ENCODE measurements at regions not wholly inside any gene's neighbourhood (a gene's known extent, or its start where the extent isn't known, plus 50 kb on each side); places are given as distances from the start of the nearest gene placed in this dataset.

DNA sequence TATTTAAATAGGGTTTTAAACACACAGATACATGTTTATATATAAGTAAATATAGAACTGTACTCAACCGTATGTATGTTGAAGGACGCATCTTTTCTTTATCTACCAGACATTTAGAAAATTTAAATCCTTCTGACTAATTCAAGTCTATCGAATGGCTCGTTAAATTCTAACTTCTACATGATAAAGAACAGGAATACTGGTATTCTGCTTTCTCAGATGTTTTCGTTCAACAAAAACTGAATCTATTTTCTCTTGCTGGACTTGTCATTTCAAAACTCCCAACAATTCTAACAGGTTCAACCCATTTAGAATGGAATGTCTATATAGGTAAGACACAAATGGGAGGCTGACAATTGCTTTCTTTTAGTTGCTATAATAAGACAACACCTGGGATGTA, 978.3 kb upstream of the ADGRL3 start:
- intact Hi-C loops (cut with DNase I), result no loop called here
- no peaks in the 10 kb centered on the region for H3K4me1 ChIP-seq
- no peak for DNase-seq
- no peak overlapping the region for H3K27ac ChIP-seq
- WGBS, 2 donors, result 89 to 91% methylated on average over 5 of the region's 5 CpGs
- TF ChIP-seq POLR2A (IDR thresholded peaks at IDR 0.05) (no peak), POLR2AphosphoS5 (IDR thresholded peaks at IDR 0.05) (no peak)
- H3K9me3 ChIP-seq, result no peaks in the 10 kb centered on the region
- H3K27me3 ChIP-seq, result no peaks in the 10 kb centered on the region
- H3K36me3 ChIP-seq, result no peaks in the 10 kb centered on the region
- no peak overlapping the region for H3K4me3 ChIP-seq

DNA sequence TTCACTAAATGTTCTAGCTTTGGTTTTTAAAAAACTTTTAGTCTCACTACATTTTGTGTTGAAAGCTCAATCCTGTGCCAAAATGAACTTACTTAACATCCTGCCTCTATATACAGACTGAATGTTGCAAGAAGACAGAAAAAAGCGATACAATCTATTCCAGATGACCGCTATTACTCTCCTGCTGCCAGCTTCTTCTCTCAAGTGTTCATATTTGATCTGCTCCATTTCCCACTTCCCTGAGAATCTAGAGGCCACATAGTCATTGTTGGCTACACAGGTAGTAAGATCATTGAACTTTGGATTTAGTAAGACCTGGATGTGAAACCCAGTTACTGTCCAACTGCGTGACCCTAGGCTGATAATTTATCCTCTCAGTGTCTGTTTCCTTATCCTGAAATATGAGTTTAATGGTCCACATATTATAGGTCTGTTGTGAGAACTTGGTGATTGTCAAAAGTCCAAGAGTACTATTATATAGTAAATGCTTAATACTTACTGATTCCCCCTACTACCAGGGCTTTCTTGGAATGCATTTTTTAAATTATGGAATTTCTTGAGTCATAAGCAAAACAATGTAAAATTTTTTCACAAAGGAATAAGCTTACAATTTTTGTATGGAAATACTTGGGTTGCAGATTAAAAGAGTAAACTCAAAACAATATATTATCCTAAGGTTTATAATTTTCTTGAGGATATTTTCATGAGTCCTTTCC, 976.8 kb upstream of the ADGRL3 start:
- Histone ChIP-seq H3K4me1 (no peaks in the 10 kb centered on the region), H3K27ac (no peak overlapping the region), H3K36me3 (no peaks in the 10 kb centered on the region), H3K4me3 (no peak overlapping the region), H3K9me3 (no peaks in the 10 kb centered on the region), H3K27me3 (no peaks in the 10 kb centered on the region)
- intact Hi-C loops (cut with DNase I), result no loop called here
- DNase-seq, result no peak
- TF ChIP-seq POLR2AphosphoS5 (IDR thresholded peaks at IDR 0.05), result no peak
- TF ChIP-seq, protein P1, sequence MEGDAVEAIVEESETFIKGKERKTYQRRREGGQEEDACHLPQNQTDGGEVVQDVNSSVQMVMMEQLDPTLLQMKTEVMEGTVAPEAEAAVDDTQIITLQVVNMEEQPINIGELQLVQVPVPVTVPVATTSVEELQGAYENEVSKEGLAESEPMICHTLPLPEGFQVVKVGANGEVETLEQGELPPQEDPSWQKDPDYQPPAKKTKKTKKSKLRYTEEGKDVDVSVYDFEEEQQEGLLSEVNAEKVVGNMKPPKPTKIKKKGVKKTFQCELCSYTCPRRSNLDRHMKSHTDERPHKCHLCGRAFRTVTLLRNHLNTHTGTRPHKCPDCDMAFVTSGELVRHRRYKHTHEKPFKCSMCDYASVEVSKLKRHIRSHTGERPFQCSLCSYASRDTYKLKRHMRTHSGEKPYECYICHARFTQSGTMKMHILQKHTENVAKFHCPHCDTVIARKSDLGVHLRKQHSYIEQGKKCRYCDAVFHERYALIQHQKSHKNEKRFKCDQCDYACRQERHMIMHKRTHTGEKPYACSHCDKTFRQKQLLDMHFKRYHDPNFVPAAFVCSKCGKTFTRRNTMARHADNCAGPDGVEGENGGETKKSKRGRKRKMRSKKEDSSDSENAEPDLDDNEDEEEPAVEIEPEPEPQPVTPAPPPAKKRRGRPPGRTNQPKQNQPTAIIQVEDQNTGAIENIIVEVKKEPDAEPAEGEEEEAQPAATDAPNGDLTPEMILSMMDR (IDR thresholded peaks at IDR 0.05), result no peak
- TF ChIP-seq POLR2A (IDR thresholded peaks at IDR 0.05), result no peak
- no peak for TF ChIP-seq EP300 (IDR thresholded peaks at IDR 0.05)
- 86 to 87% methylated on average over 3 of the region's 3 CpGs for WGBS, 2 donors

DNA sequence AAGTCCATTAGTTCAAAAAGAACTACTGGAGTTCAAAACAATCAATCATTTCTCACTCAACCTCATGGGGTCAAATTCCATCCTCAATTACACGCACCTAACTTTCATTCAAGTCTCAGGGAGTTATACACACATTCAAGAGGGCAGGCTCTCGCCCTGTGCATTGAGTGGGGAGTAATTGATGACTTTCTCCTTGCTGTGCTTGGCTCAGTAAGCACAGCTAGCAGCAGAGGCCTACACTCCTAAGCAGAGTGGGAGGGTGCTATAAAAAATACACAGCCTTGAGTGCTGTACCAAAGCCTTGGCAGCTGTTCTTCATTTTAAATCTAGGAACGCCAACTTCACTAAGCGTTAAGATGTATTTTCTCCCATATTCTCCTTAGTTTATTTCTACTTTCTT, 958.3 kb upstream of the ADGRL3 start:
- TF ChIP-seq POLR2A (IDR thresholded peaks at IDR 0.05) (no peak), EP300 (IDR thresholded peaks at IDR 0.05) (no peak), POLR2AphosphoS5 (IDR thresholded peaks at IDR 0.05) (no peak)
- TF ChIP-seq, protein P1 (IDR thresholded peaks at IDR 0.05), result no peak
- no peaks in the 10 kb centered on the region for H3K27me3 ChIP-seq
- intact Hi-C loops (cut with DNase I), result no loop called here
- no peak overlapping the region for H3K27ac ChIP-seq
- H3K36me3 ChIP-seq, result no peaks in the 10 kb centered on the region
- H3K9me3 ChIP-seq, result no peaks in the 10 kb centered on the region
- no peaks in the 10 kb centered on the region for H3K4me1 ChIP-seq
- H3K4me3 ChIP-seq, result no peak overlapping the region
- no peak for DNase-seq
- WGBS, 2 donors, result 52 to 62% methylated on average over 4 of the region's 4 CpGs

DNA sequence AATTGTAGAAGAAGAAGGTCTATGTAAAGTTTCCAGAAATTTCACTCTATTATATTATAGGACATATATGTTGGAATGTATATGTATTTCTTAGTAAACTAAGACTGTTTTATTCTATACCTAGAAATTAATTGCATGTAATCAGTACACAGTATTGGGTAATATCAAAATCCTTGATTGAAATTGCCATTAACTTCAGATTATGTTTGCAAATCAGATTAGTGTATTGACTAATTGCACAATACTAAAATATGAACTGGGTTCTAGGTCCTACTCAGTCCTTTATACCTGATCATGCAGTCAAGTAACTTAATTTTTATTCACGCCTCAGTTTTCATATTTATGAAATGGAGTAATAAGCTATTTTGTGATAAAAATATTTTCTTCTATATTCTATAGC, 950.3 kb upstream of the ADGRL3 start:
- Histone ChIP-seq H3K9me3 (no peaks in the 10 kb centered on the region), H3K27me3 (no peaks in the 10 kb centered on the region), H3K36me3 (no peaks in the 10 kb centered on the region), H3K4me3 (no peak overlapping the region), H3K4me1 (no peaks in the 10 kb centered on the region), H3K27ac (no peak overlapping the region)
- DNase-seq, result no peak
- intact Hi-C loops (cut with DNase I), result no loop called here
- no peak for TF ChIP-seq POLR2AphosphoS5 (IDR thresholded peaks at IDR 0.05)
- no peak for TF ChIP-seq POLR2A (IDR thresholded peaks at IDR 0.05)
- no peak for TF ChIP-seq EP300 (IDR thresholded peaks at IDR 0.05)
- TF ChIP-seq, protein P1 (IDR thresholded peaks at IDR 0.05), result no peak
- 85 to 87% methylated on average over 1 of the region's 1 CpG for WGBS, 2 donors

DNA sequence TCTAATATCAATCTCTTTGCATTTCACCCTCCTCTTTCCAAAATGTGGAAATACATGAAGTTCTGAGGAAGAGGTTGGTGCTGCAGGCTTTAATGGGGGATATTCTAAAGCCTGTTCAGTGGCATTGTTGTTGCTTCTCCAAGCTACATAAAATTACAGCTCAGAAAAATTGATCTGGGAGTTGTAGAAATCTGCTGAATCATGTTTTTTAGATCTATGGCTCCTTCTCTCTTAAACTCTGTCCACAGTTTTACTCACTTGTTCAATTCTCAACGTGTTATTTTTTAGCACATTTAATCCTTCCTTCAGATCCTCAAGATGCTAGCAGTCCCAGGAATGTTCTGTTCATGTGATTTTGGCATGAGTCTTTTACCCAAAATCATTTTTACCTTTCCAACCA, 949.5 kb upstream of the ADGRL3 start:
- WGBS, 2 donors, result 28 to 75% methylated on average over 1 of the region's 1 CpG
- H3K27ac ChIP-seq, result no peak overlapping the region
- no peaks in the 10 kb centered on the region for H3K9me3 ChIP-seq
- no peak for DNase-seq
- intact Hi-C loops (cut with DNase I), result no loop called here
- H3K27me3 ChIP-seq, result no peaks in the 10 kb centered on the region
- H3K36me3 ChIP-seq, result no peaks in the 10 kb centered on the region
- TF ChIP-seq POLR2AphosphoS5 (IDR thresholded peaks at IDR 0.05) (no peak), EP300 (IDR thresholded peaks at IDR 0.05) (no peak), POLR2A (IDR thresholded peaks at IDR 0.05) (no peak)
- TF ChIP-seq, protein P1 (IDR thresholded peaks at IDR 0.05), result no peak
- no peak overlapping the region for H3K4me3 ChIP-seq
- H3K4me1 ChIP-seq, result no peaks in the 10 kb centered on the region

Measured in sigmoid colon (tissue), 6 donors.